ENCODE measurements at regions not wholly inside any gene's neighbourhood (a gene's known extent, or its start where the extent isn't known, plus 50 kb on each side); places are given as distances from the start of the nearest gene placed in this dataset.

DNA sequence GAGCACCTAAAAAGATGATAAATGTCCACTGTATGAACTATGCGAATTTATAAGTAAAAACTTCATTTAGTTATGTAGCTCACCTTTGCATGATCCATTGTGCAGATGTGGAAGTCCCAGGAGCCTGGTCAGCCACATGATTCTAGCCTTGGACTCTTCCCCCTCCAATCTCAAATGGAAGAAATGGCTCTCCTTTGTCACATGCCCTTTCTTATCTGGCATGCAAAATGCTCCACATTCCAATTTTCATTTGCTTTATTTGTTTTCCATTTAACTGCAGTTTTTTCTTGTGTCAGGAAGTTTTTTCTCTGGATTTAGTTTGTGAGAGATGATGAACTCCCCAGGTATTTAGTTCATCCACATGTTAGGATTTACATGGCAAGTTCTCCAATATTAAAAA lies 73.8 kb downstream of the DYRK2 start:
- H3K9ac ChIP-seq (ENCODE audit: insufficient read depth, low read depth, low read length): no peak overlapping the region
- H3K79me2 ChIP-seq (ENCODE audit: insufficient read depth, low read length): no peaks in the 10 kb centered on the region
- no peak overlapping the region for H3K4me2 ChIP-seq (ENCODE audit: low read depth, low read length)
- H3K27me3 ChIP-seq (ENCODE audit: control insufficient read depth in 1 of 2, insufficient read depth in 2 of 2, low read length in 2 of 2): no peaks in the 10 kb centered on the region
- no peak overlapping the region for H2AFZ ChIP-seq (ENCODE audit: low read length)
- ChIA-PET CTCF (ENCODE audit: low intra/inter-chr PET ratio, low total read pairs) (no interaction called here), POLR2A (no interaction called here)
- FAIRE-seq (no peak), ATAC-seq (no peak), DNase-seq (ENCODE audit: low spot score) (no peak)
- no peak overlapping the region for H3K4me3 ChIP-seq (replicated peaks in 1 of 3; ENCODE audit: insufficient read depth in 1 of 3, low read depth in 2 of 3, low read length in 3 of 3)
- H3K27ac ChIP-seq (ENCODE audit: extremely low read length, insufficient read depth, low read length): no peak overlapping the region
- H3K9me3 ChIP-seq (ENCODE audit: low read length): no peaks in the 10 kb centered on the region
- no peaks in the 10 kb centered on the region for H3K36me3 ChIP-seq (replicated peaks in 1 of 2; ENCODE audit: control insufficient read depth in 1 of 2, insufficient read depth in 2 of 2, low read length in 2 of 2)
- BruUV-seq (replicated peaks): no TSS peak
- H4K20me1 ChIP-seq (ENCODE audit: insufficient read depth, low read length): no peaks in the 10 kb centered on the region
- intact Hi-C loops (cut with micrococcal nuclease; ENCODE audit: unreplicated experiment) (no loop called here), in situ Hi-C loops (cut with HindIII; ENCODE audit: extremely low pct_ligation_motif_present, low pct_unique_long_range_greater_than_20kb) (no loop called here)
- 22% methylated on average over 1 of the region's 1 CpG for WGBS (ENCODE audit: low lambda C conversion rate)
- H3K4me1 ChIP-seq (ENCODE audit: insufficient read depth, low read length): peaks cover 15% of the 10 kb centered on the region
- TF ChIP-seq, protein P1, sequence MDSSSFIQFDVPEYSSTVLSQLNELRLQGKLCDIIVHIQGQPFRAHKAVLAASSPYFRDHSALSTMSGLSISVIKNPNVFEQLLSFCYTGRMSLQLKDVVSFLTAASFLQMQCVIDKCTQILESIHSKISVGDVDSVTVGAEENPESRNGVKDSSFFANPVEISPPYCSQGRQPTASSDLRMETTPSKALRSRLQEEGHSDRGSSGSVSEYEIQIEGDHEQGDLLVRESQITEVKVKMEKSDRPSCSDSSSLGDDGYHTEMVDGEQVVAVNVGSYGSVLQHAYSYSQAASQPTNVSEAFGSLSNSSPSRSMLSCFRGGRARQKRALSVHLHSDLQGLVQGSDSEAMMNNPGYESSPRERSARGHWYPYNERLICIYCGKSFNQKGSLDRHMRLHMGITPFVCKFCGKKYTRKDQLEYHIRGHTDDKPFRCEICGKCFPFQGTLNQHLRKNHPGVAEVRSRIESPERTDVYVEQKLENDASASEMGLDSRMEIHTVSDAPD (CRISPR knock-in tag; IDR thresholded peaks at IDR 0.05): no peak
- TF ChIP-seq, protein P2, sequence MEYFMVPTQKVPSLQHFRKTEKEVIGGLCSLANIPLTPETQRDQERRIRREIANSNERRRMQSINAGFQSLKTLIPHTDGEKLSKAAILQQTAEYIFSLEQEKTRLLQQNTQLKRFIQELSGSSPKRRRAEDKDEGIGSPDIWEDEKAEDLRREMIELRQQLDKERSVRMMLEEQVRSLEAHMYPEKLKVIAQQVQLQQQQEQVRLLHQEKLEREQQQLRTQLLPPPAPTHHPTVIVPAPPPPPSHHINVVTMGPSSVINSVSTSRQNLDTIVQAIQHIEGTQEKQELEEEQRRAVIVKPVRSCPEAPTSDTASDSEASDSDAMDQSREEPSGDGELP (IDR thresholded peaks at IDR 0.05; ENCODE audit: borderline replicate concordance, low read depth): no peak
- TF ChIP-seq, protein P3, sequence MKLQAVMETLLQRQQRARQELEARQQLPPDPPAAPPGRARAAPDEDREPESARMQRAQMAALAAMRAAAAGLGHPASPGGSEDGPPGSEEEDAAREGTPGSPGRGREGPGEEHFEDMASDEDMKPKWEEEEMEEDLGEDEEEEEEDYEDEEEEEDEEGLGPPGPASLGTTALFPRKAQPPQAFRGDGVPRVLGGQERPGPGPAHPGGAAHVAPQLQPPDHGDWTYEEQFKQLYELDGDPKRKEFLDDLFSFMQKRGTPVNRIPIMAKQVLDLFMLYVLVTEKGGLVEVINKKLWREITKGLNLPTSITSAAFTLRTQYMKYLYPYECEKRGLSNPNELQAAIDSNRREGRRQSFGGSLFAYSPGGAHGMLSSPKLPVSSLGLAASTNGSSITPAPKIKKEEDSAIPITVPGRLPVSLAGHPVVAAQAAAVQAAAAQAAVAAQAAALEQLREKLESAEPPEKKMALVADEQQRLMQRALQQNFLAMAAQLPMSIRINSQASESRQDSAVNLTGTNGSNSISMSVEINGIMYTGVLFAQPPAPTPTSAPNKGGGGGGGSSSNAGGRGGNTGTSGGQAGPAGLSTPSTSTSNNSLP (IDR thresholded peaks at IDR 0.05; ENCODE audit: low read depth, low read length): no peak
- TF ChIP-seq, protein P4, sequence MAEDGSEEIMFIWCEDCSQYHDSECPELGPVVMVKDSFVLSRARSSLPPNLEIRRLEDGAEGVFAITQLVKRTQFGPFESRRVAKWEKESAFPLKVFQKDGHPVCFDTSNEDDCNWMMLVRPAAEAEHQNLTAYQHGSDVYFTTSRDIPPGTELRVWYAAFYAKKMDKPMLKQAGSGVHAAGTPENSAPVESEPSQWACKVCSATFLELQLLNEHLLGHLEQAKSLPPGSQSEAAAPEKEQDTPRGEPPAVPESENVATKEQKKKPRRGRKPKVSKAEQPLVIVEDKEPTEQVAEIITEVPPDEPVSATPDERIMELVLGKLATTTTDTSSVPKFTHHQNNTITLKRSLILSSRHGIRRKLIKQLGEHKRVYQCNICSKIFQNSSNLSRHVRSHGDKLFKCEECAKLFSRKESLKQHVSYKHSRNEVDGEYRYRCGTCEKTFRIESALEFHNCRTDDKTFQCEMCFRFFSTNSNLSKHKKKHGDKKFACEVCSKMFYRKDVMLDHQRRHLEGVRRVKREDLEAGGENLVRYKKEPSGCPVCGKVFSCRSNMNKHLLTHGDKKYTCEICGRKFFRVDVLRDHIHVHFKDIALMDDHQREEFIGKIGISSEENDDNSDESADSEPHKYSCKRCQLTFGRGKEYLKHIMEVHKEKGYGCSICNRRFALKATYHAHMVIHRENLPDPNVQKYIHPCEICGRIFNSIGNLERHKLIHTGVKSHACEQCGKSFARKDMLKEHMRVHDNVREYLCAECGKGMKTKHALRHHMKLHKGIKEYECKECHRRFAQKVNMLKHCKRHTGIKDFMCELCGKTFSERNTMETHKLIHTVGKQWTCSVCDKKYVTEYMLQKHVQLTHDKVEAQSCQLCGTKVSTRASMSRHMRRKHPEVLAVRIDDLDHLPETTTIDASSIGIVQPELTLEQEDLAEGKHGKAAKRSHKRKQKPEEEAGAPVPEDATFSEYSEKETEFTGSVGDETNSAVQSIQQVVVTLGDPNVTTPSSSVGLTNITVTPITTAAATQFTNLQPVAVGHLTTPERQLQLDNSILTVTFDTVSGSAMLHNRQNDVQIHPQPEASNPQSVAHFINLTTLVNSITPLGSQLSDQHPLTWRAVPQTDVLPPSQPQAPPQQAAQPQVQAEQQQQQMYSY (CRISPR knock-in tag; IDR thresholded peaks at IDR 0.05): no peak
- TF ChIP-seq, protein P5, sequence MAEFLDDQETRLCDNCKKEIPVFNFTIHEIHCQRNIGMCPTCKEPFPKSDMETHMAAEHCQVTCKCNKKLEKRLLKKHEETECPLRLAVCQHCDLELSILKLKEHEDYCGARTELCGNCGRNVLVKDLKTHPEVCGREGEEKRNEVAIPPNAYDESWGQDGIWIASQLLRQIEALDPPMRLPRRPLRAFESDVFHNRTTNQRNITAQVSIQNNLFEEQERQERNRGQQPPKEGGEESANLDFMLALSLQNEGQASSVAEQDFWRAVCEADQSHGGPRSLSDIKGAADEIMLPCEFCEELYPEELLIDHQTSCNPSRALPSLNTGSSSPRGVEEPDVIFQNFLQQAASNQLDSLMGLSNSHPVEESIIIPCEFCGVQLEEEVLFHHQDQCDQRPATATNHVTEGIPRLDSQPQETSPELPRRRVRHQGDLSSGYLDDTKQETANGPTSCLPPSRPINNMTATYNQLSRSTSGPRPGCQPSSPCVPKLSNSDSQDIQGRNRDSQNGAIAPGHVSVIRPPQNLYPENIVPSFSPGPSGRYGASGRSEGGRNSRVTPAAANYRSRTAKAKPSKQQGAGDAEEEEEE (CRISPR knock-in tag; IDR thresholded peaks at IDR 0.05; ENCODE audit: borderline replicate concordance): no peak
- no peak for TF ChIP-seq YEATS2 (CRISPR knock-in tag; IDR thresholded peaks at IDR 0.05; ENCODE audit: borderline replicate concordance)
- no peak for TF ChIP-seq SRY (CRISPR knock-in tag; IDR thresholded peaks at IDR 0.05)
- TF ChIP-seq ZNF44 (CRISPR knock-in tag; IDR thresholded peaks at IDR 0.05): no peak
- TF ChIP-seq, protein P6, sequence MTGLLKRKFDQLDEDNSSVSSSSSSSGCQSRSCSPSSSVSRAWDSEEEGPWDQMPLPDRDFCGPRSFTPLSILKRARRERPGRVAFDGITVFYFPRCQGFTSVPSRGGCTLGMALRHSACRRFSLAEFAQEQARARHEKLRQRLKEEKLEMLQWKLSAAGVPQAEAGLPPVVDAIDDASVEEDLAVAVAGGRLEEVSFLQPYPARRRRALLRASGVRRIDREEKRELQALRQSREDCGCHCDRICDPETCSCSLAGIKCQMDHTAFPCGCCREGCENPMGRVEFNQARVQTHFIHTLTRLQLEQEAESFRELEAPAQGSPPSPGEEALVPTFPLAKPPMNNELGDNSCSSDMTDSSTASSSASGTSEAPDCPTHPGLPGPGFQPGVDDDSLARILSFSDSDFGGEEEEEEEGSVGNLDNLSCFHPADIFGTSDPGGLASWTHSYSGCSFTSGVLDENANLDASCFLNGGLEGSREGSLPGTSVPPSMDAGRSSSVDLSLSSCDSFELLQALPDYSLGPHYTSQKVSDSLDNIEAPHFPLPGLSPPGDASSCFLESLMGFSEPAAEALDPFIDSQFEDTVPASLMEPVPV (CRISPR knock-in tag; IDR thresholded peaks at IDR 0.05): no peak
- no peak for TF ChIP-seq RFXANK (CRISPR knock-in tag; IDR thresholded peaks at IDR 0.05)
- no peak for TF ChIP-seq ZNF83 (CRISPR knock-in tag; IDR thresholded peaks at IDR 0.05; ENCODE audit: borderline replicate concordance)
- no peak for TF ChIP-seq NAIF1 (CRISPR knock-in tag; IDR thresholded peaks at IDR 0.05; ENCODE audit: borderline replicate concordance)
- no peak for TF ChIP-seq ASH2L (IDR thresholded peaks at IDR 0.05; ENCODE audit: insufficient read length, low read depth, low read length)
- no peak for TF ChIP-seq GABPA (IDR thresholded peaks at IDR 0.05; ENCODE audit: low read depth, low read length)
- no peak for TF ChIP-seq GABPA (CRISPR knock-in tag; IDR thresholded peaks at IDR 0.05; ENCODE audit: low read depth)
